MV-4-11 (cell line): ENCODE measurements at regions not wholly inside any gene's neighbourhood (a gene's known extent, or its start where the extent isn't known, plus 50 kb on each side); places are given as distances from the start of the nearest gene placed in this dataset.

ENCODE experiments used
- DNase-seq: peaks from one replicate; lab custom pipeline; 2025; lab: John Stamatoyannopoulos, UW

DNA sequence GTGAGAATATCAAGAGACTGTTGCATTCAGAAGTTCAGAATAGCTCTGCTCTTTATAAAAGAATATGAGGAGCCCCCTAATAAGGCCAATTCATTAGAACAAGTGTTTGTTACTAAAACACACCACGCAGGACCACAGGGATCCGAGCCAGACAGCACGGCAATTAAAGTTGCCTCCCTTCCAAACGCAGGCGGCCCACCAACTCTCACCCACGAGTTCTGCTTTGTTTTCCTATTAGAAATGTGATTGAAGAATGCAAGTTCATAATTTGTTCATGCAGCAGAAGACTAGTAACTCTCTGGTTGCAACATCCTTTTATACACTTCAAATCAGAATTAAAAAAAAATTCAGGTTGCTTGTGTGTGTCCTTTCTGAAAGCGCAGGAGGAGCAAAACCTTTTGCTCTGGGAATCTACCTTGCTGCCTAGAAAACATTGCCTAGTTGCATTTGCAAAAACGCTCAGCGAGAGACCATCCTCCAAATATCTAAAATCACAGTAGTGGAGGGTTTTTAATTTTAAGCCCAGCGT, 1044.1 kb upstream of the NR2F2 start:
- DNase-seq: no peak

DNA sequence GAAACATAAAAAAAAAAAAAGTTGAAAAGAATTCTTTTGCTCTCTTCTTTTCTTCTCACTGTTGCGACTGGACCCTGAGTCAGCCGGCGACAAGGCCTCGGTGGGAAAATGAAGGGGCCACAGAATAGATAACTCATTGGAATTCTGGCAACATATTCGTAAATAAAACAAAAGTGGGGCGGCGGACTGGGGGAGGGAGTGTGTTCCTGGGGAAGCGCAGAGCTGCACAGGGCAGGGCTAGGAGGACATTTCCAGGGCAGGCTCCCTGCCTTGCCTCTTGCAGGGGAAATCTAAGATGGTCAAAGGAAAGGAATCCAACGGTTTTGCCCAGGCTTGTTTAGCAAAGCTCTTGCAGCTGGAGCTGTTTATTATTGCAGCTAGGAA, 1042.8 kb upstream of the NR2F2 start:
- DNase-seq: no peak

DNA sequence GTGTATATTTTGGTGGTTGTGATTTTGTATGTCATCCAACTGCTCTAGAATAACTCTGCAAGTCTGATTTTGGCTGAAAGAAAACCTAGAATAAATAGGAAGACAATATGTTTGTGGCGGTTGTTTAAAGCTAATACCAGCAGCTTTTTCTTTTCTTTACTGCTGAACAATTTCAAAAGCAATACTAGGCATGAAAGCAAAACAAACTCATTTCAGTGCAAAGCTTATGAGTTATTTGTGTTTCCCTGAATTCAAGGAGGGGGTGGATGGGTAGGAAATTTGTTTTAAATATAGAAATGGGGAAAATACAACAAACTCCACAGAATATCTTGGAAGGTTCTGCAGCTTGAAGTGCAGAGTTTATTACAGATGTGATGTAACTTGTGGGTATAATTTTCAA, 1041.9 kb upstream of the NR2F2 start:
- no peak for DNase-seq

DNA sequence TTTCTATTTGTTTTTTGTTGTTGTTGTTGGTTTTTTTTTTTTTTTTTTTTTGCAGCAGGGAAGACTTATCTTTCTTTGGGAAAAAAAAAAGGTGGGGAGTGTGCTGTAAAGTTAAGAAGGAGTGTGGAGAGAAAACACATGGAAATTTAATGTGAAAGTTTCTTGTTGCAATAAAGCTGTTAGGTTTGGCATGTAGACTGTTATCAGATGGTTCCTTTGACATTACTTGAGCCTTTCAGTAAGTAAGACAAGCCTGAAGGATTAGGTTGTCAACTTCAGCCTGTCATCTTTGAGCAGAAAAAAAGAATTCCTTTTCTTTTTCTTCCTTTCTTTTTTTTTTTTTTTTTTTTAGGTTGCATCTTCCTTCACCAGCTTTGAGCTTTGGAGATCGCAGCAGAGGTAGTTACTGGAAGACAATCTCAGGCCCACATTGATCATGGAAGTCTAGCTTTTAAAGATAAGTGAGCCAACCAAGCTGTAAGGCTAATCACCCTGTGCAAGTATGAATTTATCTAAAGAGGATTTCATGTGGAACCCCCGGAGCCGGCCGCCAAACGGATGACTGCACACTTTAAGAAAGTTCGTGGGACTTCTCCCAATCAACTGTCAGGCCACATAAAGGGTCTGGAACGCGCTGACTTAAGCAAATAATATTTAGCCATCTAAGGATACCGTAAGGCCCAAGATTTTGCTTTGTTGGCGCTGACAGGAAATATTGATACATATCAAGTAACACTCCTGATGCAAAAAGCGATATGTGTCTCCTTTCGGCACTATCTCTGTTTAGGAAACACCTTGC, 1040.1 kb upstream of the NR2F2 start:
- DNase-seq: no peak

DNA sequence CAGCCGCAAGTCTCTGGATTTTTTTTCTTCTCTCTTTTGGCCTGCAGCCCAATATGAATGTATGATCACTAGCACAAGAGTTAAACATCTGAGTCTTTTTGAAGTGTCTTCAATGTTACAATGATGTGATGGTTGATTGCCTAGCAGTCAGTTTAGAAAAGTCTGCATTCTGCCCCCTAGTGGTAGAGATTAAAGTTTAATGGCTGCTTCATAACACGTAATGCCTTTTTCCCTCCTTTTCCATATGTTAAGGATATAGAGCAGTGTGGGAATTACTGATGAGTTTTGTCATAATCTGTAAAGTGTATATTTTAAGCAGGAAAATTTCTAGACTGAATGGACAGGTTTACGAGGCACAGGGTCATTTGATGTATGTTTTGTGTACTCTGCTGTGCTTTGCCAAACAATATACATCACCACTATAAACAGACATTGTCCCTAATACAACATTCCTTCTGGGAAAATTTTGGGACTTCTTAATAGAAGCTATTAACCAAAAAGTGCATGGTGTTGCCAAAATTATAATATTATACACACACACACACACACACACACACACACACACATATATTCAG, 1038.5 kb upstream of the NR2F2 start:
- peak; percentile 29 for DNase-seq

DNA sequence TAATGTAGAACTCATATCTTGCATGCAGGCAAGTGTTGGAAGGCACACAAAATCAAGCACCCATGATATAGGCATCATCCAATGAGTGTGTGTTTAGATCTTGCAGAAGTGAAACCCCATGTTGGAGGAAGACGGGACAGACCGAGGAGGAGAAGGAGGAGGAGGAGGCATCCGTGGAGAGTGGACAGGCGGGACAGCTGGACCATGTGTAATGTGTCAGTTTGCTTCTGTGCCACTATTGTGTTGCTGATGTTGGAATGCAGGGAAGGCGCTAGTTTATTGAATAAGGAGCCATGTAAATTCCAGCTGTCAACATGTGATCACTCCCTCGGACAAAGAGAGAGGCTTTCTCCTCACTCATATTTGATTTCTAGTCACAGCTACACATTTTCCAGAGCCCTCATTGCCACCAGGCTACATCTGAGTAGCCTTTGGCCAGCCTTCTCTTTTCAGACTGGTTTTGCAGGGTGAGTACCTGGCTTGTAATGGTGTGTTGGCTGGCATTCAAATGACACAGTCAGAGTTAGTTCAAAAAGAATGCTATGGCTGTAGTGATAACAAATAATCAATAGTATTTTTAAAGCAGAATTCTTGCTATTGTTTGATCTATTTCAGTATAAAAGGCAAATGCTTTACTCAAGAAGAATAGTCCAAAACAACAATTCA, 1037.6 kb upstream of the NR2F2 start:
- peak; percentile 59 for DNase-seq

DNA sequence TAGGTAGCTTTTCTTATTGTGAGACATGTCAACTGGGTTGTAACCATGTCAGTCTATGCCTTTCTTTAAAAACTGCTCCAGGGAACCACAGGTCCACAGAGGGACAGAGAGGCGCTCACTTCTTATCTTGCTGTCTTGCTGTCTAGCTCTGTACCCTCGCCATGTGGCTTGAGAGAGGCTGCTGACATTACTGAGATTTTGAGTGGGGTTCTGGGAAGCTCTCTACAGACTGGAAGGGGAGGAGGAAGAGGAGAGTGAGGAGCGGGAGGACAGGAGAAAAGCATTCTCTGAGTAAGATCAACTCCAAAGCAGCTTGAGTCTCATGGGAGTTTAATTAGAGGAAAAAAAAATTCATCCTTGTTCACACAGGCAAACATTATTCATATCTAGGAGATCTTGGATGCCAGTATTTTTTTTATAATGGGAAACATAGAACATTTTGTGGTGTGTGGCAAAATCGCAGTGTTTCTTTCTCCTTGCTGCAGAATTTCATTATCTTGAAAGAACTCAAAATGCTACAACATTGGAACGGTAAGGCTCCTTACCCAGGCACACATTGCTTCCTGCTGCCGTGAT, 1037.0 kb upstream of the NR2F2 start:
- DNase-seq: no peak

DNA sequence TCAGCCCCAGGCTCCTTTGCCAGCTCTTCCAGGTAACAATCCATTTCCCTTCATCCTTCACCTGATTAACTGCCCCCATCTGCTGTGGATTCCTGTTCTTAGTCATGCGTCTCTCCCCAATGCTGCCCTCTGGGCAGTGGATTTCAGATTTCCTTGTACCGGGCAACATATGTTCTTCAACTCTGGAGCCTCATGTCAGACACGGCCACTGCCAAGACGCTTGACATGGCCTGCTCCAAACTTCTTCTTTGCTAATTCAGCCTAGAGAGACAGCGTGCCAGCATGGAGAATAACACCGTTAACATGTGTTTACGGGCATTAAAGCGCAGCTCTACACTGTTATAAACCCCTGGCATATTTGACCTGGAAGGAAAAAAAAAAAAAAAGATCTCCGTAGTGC, 1035.1 kb upstream of the NR2F2 start:
- no peak for DNase-seq

DNA sequence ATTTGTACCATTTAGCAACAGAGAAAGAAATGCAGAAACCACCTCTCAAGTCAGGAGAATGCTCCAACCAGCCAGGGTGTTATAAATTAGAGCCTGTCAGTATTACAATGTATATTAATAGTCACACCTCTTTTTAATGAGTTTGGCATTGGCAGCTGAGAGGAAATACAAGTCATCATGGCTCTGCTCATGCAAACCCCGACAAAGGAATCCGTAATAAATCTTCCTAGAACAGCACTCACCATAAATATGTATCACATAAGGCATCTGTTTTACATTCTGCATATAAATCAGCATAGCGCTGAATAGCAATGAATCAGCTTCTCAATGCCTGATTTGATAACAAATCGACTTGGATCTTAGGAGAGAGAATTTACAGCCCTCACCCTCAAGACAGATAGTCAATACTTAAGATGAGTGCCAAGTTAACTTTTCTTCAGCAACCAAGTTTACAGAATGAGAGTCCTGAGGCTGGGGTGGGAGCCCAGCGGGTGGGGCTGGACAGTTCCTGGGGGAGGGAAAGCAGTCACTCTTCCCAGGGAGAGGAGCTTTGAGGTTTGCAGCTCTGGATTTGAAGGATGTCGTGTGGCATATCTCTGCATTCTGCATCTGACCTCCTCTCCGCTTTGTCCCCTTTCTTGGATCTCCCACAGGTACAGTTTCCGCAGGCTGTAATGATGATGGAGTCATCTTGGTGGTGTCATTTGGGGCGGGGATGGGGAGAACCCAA, 1034.4 kb upstream of the NR2F2 start:
- no peak for DNase-seq

DNA sequence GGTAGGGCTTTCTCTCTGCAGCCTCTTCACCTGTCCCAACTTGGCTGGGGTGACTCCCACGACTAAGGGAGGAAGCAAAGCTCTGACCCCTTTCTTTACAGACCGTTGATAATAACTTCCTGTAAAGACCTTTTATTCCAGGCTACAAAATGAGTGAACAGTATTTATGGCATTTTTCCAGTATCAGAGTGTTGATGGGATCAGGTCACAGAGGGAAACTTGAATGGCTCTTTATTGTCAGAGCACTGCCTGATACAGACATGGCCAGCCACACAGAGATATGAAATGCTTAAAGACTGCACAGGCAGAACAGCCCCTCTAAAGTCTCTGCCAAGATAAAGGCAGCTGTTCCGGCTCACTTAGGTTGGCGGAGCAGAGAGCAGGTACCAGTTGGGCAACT, 1033.9 kb upstream of the NR2F2 start:
- no peak for DNase-seq

DNA sequence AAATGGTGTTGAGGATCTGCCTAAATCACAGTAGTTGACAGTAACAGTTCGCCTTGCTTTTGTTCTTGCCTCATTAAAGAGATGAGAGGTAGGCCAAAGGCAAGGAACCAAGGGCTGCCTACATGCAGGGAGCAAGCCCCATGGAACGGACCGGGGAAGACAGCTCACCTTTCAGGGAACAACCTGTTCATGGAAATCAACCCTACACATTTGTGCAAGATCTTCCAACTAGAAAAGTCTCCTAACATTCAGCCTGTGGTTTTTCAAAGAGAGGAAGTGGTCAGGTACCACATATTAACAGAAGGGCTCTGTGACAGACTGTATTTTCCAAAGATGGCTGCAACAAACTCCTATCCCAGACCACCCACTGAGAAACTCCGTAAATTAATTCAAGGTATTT, 1031.8 kb upstream of the NR2F2 start:
- DNase-seq: peak; percentile 80

DNA sequence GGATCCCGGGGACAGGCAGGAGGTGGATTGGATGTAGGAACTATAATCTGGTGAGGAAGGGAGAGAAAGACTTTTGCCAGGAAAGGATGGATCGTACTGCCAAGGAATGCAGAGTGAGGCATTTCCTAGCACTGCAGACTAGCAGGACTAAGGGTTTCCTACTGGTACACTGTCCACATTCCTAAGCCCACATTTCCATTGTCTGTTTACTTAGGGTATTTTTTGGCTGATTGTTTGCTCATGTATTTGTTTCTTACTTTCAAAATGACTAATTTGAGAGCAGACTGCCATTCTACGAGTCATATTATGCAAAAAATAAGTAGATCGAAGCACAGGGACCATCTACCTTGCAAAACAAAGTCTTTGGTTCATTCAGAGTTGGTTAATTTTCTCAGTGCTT, 1029.5 kb upstream of the NR2F2 start:
- DNase-seq: no peak

DNA sequence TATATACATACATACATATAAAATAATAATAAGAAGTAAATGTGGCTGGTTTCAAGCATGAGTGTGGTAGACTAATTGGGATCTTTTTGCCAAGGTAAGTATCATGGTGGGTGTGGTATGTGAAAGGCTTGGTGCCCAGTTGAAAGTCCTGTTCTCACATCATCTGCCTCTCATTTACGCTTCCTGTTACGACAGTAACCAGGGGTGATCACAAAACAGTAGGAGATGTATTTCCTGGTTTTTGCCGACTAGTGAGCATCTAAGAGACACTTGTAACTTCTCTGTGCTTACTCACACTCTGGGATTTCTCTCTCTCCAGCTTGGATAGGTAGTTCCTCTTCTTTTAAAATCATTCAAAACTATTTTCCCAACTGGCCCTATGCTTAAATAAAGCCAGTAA, 1028.3 kb upstream of the NR2F2 start:
- peak; percentile 97 for DNase-seq

DNA sequence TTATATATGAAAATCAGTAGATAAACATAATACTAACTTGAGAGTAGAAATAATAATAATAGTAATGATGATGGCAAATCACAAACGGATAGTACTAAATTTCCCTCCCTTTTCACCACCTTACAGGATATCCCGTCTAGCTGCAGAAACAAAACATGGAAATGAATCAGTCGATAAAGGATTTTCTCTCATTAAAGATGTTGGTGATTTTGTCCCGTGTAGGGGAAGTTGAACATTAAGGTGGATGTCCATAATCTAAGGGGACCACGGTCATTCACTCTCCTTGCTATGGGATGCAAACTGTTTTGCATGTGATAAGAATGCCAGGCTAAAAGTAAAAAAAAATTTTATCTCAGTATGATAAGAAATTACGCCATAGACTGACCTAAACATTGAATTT, 1027.7 kb upstream of the NR2F2 start:
- no peak for DNase-seq

DNA sequence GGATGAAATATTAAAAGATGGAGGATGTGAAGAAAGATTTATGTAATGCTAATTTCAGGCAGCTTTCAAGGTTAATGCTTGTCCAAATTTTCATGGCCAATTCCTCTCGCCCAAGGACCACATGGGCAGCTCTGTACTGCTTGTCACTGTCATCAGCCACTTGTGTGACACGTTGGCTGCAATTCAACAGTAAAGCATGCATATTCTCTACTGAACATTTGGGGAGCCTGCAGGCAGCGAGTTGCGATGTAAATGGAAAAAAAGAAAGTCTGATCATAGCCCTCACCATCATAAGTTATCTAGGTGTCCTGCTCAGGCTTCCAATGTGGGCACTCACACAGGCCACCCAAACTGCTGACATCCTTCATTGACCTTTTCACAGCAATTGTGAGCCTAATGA, 1026.8 kb upstream of the NR2F2 start:
- no peak for DNase-seq

DNA sequence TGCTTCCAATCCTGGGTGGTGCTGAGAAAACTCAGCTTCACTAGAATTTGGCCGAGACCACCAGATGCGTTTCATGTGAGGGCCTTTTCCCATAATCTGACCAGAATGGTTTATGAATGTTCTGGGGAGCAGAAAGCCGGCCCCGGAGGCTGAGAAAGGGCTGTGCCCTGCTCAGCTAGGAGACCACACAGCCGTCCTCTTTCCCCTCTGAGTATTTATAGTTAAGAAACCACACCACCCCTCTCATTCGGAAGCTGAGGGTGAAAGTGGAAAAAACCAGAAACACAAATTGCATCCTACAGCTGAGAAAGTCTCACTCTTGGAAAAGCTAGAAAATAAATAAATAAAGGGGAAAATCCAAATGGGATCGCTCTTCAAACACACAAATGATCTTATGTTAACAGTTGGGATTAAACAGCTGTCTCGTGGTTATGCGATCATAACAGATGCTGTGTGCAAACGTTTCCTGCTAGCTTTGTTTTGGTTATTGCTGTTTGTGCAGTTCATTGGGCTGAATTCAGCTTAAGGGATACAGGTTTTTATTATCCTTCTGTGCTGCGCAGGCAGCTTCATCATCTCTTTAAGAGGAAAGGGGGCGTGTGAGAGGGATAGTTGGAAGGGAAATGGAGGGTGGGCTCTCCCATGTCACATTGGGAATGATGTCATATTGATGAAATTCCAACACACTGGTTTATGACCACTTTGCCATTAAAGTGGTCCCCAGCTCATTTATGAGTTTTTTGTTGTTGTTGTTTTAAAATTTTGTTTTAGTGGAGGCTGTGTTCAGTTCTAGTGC, 1026.2 kb upstream of the NR2F2 start:
- DNase-seq: peak; percentile 61

DNA sequence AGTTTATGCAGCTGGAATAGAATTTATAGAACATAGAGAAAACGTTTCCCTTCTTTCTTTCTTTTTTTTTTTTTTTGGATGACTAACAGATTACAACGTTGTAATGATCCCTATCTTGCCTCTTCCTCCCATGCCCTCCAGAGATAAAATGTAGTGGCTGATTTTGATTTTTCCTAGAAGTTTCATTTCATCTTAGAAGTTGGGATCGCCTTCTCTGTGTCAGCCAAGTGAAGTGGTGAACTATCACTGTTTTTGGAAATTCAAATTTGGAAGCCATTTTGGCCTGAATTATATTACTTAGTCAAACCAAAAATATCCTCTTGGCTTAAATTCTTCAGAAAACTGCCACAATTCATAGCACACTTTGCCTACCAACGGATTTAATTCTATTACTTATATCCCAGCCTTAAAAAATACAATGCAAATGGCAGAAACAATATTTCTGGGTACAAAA, 1025.5 kb upstream of the NR2F2 start:
- DNase-seq: no peak

DNA sequence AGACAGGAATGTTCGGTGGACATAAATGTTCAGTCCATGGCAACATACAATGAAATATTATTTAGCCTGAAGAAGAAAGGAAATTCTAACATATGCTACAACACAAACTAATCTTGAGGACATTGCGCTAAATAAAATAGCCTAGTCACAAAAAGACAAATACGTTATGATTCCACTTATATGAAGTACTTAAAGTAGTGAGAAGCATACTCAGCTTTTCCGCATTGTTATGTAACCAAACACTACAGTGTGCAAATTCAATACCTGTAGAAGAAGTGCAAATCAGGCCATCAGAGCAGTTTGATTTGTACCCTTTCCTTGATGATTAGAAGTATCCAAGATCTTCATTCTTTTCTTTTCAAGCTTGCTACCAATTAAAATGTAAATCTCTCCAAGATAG, 1023.4 kb upstream of the NR2F2 start:
- DNase-seq: no peak

DNA sequence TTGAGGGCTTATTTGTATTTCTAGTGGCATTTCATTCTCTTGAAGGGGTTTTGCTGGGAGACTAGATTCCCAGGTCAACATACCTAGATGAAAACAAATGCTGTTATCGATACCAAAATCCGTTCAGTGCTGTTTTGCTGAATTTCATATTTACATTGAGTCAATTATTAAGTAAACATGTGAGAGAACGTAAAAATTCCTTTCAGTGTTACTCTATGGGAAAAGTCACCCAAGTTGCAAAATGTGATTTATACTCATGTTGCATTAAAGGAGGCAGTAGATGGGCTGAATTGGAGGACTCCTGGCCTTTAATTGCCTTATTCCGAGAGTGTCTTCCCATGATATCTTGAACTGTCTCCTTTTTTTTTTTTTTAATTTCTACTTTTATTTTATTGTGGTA, 1011.3 kb upstream of the NR2F2 start:
- DNase-seq: no peak

DNA sequence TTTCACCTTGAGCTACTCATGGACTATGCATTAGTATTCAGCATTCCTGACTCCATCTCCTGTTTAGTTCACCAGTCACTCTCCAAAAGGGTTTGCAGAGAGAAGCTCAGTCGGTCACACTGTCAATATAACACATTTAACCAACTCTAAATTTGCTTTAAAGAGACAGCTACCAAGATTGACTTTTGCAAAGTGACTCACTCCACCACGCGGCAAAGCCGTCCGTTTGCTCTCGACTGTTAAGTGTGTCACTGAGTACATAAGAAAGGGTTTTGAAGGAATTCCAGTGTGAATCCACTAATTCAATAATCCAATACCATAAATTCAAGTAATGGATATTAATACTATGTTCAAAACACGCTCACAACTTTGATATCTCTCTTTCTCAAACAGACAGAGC, 1006.7 kb upstream of the NR2F2 start:
- DNase-seq: no peak

DNA sequence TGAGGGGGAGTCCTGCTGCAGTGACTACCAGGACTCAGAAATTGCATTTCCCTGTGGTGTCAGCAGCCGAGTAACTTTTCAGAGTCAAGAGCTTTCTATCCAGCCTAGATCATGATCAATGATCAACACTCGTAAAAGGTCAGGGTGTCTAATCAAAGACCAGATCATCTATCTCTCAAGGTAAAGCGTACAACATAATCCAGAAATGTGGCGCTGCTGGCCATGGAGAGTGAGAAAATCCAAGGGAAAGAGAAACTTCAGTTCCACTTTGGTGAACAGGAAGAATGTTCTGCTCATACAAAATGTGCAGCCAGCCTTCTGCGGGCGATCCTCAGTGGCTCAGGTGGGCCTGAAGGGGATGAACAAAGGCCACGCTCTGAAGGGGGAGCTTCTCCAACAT, 1005.8 kb upstream of the NR2F2 start:
- DNase-seq: no peak
